ENCODE measurements at regions not wholly inside any gene's neighbourhood (a gene's known extent, or its start where the extent isn't known, plus 50 kb on each side); places are given as distances from the start of the nearest gene placed in this dataset.

DNA sequence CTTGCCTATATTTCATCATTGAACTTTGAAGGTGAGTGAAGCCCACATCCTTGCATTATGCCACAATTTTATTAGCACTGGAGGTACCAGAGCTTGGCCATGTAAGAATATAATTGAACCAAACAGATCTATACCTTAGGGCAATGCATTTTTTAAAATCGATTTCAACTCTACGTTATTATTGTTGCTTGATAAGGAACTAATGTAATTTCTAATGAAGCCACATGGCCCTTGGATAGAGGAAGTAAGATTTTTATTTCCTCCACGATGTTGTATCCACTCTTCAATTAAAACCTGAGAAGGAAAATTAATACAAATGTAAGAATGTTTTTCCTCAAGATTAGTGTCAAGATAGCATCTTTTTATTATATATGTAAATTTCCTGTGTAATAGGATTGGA, 370.0 kb upstream of the EEF2KMT start:
- CTCF ChIA-PET: no interaction called here
- POLR2A ChIA-PET: no interaction called here

- ChIA-PET POLR2A (no interaction called here), CTCF (no interaction called here)
Observed at GRCh38 chr16:5466551-5466950, 369.0 kb upstream of the EEF2KMT start.

- POLR2A ChIA-PET: no interaction called here
- CTCF ChIA-PET: no interaction called here
Observed at GRCh38 chr16:5465714-5466113, 368.1 kb upstream of the EEF2KMT start.

GRCh38 chr16:5463820-5464219, 366.2 kb upstream of the EEF2KMT start:
- ChIA-PET CTCF (no interaction called here), POLR2A (no interaction called here)

DNA sequence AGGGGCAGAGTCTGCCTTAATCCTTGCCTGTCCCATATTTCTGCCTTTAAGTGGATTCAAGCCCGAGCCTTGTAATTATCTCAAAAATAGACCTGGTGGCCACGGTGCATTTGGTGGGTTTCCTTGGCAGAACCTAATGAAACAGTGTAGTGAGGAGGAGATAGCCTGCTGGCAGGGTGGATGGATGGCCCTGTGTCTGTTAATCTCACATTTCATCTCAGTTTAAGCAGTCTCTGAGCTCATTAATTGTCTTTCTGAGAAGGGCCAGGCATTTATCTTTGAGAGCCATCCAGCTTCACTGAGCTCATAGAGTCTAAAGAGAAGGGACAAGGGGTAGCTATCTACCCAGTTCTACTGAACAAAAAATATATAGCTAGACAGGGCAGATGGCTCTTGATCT, 364.0 kb upstream of the EEF2KMT start:
- CTCF ChIA-PET: interaction anchor here (0.7 kb wide), 1 partner anchor 32 kb away, joined by 3 read pairs; no protein-coding TSS in a partner anchor
- POLR2A ChIA-PET: no interaction called here

- ChIA-PET CTCF (interaction anchor here (0.7 kb wide), 1 partner anchor 32 kb away, joined by 3 read pairs; no protein-coding TSS in a partner anchor), POLR2A (no interaction called here)
Observed at GRCh38 chr16:5461141-5461540, 363.5 kb upstream of the EEF2KMT start.

GRCh38 chr16:5460701-5461100, 363.1 kb upstream of the EEF2KMT start:
- POLR2A ChIA-PET: no interaction called here
- CTCF ChIA-PET: no interaction called here

DNA sequence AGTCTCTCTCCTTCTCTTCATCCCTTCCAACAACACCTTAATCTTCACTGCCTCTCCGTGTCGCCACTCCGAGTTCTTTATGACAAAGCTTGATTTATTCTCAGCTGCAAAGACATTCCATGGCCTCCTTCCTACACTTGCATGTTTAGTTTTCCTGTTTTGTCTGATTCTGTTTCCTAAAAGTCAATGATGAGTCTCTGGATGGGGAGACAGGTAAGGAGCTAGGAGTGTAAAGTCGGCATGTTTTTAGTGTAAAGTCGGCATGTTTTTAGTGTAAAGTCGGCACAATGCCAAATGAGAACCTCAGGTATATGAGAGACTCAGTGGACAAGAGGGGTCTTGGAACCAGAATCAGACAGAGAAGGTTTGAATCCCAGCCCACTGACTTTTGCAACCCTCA, 362.3 kb upstream of the EEF2KMT start:
- CTCF ChIA-PET: no interaction called here
- POLR2A ChIA-PET: no interaction called here

DNA sequence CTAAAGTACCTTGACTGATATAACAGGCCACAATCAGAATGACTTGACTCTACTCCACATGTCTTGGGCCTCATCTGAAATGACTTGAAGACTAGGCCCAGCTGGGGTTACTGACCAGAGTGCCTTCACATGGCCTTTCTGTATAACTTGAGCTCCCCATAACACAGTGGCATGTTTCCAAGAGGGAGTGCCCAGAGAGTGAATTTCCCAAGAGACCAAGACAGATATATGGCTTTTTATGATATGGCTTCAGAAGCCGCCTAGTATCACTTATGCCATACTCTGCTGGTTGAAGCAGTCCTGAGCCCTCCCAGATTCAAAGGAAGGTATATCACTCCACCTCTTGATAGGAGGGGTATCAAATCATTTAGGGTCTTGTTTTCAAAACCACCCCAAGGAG, 357.5 kb upstream of the EEF2KMT start:
- ChIA-PET CTCF (no interaction called here), POLR2A (no interaction called here)

- ChIA-PET CTCF (no interaction called here), POLR2A (no interaction called here)
Observed at GRCh38 chr16:5454349-5454748, 356.8 kb upstream of the EEF2KMT start.

- POLR2A ChIA-PET: no interaction called here
- CTCF ChIA-PET: interaction anchor here (0.7 kb wide), 1 partner anchor 1586 kb away, joined by 3 read pairs; no protein-coding TSS in a partner anchor
Observed at GRCh38 chr16:5451641-5452040, 354.0 kb upstream of the EEF2KMT start.

- ChIA-PET POLR2A (no interaction called here), CTCF (no interaction called here)
Observed at GRCh38 chr16:5450409-5451104, 353.0 kb upstream of the EEF2KMT start.

GRCh38 chr16:5449901-5450300, 352.3 kb upstream of the EEF2KMT start:
- ChIA-PET POLR2A (no interaction called here), CTCF (no interaction called here)

DNA sequence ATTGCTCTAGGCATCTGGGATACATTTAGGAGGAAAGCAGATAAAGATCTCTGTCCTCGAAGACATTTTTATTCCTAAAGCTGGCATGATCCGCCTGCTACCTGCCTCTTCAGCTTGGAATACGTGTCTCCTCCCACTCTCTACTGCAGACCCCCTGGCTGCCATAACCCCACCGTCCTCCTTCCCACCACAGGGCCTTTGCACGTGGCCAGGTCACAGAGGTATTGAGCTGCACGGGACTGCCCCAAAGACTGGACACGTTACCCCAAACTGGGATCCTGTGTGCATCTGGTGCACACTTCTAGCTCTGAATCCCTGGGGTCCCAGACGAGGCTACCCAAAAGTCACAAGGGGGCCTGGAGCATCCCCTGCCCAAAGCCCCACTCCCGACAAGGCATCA, 351.2 kb upstream of the EEF2KMT start:
- ChIA-PET POLR2A (no interaction called here), CTCF (no interaction called here)

DNA sequence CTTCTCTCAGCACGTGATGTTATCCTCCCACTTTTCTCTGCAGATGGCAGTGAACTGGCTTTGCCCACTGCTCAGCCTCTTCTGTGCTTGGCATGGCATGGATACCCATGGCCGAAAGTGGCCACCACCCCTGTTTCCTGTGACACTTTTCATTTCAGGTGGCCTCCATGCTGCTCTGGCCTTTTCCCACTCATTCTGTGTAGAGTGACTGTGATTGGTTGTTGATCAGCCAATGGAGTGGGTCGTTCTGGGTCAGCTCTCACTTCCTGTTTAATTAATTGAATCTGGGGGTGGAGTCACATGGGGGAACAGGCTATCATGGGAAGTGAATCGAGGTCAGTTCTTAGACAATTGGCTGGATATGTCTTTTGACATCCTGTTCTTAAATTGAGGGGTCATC, 350.1 kb upstream of the EEF2KMT start:
- CTCF ChIA-PET: no interaction called here
- POLR2A ChIA-PET: no interaction called here

DNA sequence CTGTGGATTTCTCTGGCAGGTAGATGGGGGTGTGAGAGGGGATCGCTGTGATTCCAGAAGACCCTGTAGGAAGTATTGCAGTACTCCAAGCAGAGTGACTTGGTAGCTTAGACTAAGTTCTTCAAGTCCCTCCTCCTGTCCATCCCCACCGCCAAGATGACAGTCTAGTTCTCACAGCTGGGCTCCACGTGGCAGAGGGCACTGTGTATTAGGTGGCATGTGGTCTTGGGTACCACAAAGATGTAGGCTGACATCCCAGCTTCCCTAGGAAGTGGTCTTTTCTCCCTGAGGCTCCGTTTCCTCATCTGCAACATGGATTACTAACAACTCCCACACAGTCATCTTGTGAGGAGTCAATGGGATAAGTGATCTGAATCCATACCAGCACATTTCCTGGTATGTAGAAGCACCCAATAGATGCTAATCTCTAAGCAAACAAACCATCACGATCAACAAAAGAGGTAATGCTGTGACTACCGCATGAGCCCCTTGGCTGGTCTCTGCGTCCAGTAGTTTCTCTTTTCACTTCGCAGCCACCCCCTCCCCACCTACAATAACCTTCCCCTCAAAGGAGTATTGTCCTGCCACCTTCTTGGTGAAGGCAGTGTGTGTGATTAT, 349.1 kb upstream of the EEF2KMT start:
- ChIA-PET CTCF (no interaction called here), POLR2A (no interaction called here)

GRCh38 chr16:5444189-5444588, 346.6 kb upstream of the EEF2KMT start:
- CTCF ChIA-PET: no interaction called here
- POLR2A ChIA-PET: no interaction called here

- ChIA-PET CTCF (no interaction called here), POLR2A (no interaction called here)
Observed at GRCh38 chr16:5442986-5443385, 345.4 kb upstream of the EEF2KMT start.

DNA sequence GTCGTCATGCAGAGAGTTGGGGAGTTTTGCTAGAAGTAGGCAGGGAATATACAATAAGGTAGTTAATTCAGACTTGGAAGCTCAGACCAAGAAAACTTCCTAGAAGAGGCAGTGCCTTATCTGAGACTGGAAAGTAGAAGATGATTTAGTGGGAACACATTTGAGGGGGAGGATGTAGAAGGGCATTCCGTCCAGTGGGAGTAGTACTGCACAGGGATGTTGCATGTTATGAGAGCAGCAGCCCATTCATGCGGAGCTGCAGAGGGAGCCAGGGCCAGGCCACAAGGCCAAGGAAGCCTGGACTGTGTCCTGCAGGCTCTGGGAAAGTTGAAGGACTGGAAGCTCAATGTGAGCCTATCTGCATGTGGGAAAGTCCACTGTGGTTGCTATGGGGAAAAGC, 344.5 kb upstream of the EEF2KMT start:
- ChIA-PET CTCF (no interaction called here), POLR2A (no interaction called here)

- ChIA-PET POLR2A (no interaction called here), CTCF (no interaction called here)
Observed at GRCh38 chr16:5438591-5438990, 341.0 kb upstream of the EEF2KMT start.

DNA sequence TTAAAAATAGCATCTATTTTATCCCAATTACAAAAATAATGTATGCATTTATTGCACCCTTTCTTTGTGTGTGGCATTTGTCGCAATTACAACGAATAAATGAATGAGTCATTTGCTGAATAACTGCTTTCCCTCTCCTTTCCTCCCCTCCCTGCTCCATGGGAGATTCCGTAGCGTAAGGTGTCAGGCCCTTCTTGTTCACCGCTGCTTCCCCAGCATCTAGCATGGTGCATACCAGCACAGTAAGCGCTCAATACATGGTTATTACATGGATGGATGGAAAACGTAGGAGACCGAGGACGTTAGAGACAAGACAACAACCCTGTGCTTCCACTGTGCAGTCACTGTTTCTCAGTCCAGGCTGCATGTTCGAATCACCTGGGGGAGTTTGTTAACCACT, 336.0 kb upstream of the EEF2KMT start:
- POLR2A ChIA-PET: no interaction called here
- CTCF ChIA-PET: no interaction called here

DNA sequence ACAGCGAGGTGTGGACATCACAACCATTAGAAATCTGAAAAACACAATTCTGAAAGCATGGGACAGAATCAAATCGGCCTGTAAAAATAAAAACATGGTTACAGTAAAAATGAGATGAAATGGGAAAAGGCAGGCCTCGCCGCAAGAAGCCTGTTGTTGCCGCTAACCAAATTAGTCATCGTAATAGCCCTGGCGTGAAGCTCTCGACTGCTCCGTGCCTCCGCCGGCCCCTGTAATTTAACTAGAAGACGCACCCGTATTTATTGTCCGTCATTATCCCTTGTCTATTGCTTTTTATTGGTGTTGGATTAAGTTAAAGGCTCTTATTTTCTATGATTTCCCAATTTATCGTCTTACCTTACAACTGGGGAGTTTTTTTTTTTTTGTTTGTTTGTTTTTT, 334.6 kb upstream of the EEF2KMT start:
- ChIA-PET CTCF (no interaction called here), POLR2A (no interaction called here)
